ENCODE measurements at regions not wholly inside any gene's neighbourhood (a gene's known extent, or its start where the extent isn't known, plus 50 kb on each side); places are given as distances from the start of the nearest gene placed in this dataset.

GRCh38 chr4:96841801-96842200 is 1001.9 kb downstream of the PDHA2 start:
- DNase-seq, result no peak

- DNase-seq, result no peak
These were observed 1005.1 kb downstream of the PDHA2 start for GRCh38 chr4:96844858-96845490.

GRCh38 chr4:96845819-96846218 is 1005.9 kb downstream of the PDHA2 start:
- no peak for DNase-seq

- no peak for DNase-seq
These were observed 1034.8 kb downstream of the PDHA2 start for GRCh38 chr4:96874657-96875056.

GRCh38 chr4:96879527-96879926 is 1039.6 kb downstream of the PDHA2 start:
- DNase-seq, result no peak

GRCh38 chr4:96887857-96888256 is 1048.0 kb downstream of the PDHA2 start:
- DNase-seq, result no peak

GRCh38 chr4:96894621-96895020 is 1054.7 kb downstream of the PDHA2 start:
- no peak for DNase-seq

- DNase-seq, result no peak
These were observed 1055.9 kb downstream of the PDHA2 start for GRCh38 chr4:96895826-96896225.

- no peak for DNase-seq
These were observed 1072.8 kb downstream of the PDHA2 start for GRCh38 chr4:96912716-96913115.

GRCh38 chr4:96913441-96914080 is 1073.7 kb downstream of the PDHA2 start:
- no peak for DNase-seq

GRCh38 chr4:96916711-96917110 is 1076.8 kb downstream of the PDHA2 start:
- no peak for DNase-seq

- DNase-seq, result no peak
These were observed 1097.0 kb downstream of the PDHA2 start for GRCh38 chr4:96936886-96937285.

GRCh38 chr4:96946552-96946951 is 1106.7 kb downstream of the PDHA2 start:
- DNase-seq, result no peak

- no peak for DNase-seq
These were observed 1112.7 kb downstream of the PDHA2 start for GRCh38 chr4:96952610-96953009.

- DNase-seq, result no peak
These were observed 1115.3 kb downstream of the PDHA2 start for GRCh38 chr4:96955226-96955625.

GRCh38 chr4:96955691-96956090 is 1115.8 kb downstream of the PDHA2 start:
- no peak for DNase-seq

GRCh38 chr4:96969455-96969854 is 1129.6 kb downstream of the PDHA2 start:
- DNase-seq, result no peak

- no peak for DNase-seq
These were observed 1133.0 kb downstream of the PDHA2 start for GRCh38 chr4:96972920-96973319.

- no peak for DNase-seq
These were observed 1134.4 kb downstream of the PDHA2 start for GRCh38 chr4:96974295-96974694.

- DNase-seq, result no peak
These were observed 1143.9 kb downstream of the PDHA2 start for GRCh38 chr4:96983830-96984229.

- no peak for DNase-seq
These were observed 1146.9 kb downstream of the PDHA2 start for GRCh38 chr4:96986816-96987215.

- no peak for DNase-seq
These were observed 1151.2 kb downstream of the PDHA2 start for GRCh38 chr4:96991083-96991482.

GRCh38 chr4:96992443-96992842 is 1150.8 kb downstream of the STPG2 start:
- DNase-seq, result no peak

GRCh38 chr4:96993560-96993959 is 1149.7 kb downstream of the STPG2 start:
- no peak for DNase-seq

- DNase-seq, result no peak
These were observed 1139.6 kb downstream of the STPG2 start for GRCh38 chr4:97003715-97004114.
